Glutamatergic neuron (in vitro differentiated cells): ENCODE measurements at regions not wholly inside any gene's neighbourhood (a gene's known extent, or its start where the extent isn't known, plus 50 kb on each side); places are given as distances from the start of the nearest gene placed in this dataset.

Experiments used
- DNase-seq: peaks from one replicate; pipeline ENCODE4 v3.0.0; 2022
- H3K27ac Mint-ChIP-seq: one replicate; pipeline ENCODE4 v1.8.0; 2020; ENCODE audit warnings: mild to moderate bottlenecking, mixed read lengths, inconsistent platforms; ENCODE audit not compliant: unreplicated experiment
- H3K27me3 Mint-ChIP-seq: one replicate; pipeline ENCODE4 v1.8.0; 2020; ENCODE audit warnings: mild to moderate bottlenecking, moderate library complexity, mixed read lengths, inconsistent platforms; ENCODE audit not compliant: unreplicated experiment
- H3K36me3 Mint-ChIP-seq: one replicate; pipeline ENCODE4 v1.8.0; 2020; ENCODE audit warnings: mild to moderate bottlenecking, mixed read lengths, inconsistent platforms; ENCODE audit not compliant: unreplicated experiment
- H3K4me1 Mint-ChIP-seq: one replicate; pipeline ENCODE4 v1.8.0; 2020; ENCODE audit warnings: mild to moderate bottlenecking, low read depth, mixed read lengths, inconsistent platforms; ENCODE audit not compliant: unreplicated experiment
- H3K4me3 Mint-ChIP-seq: one replicate; pipeline ENCODE4 v1.8.0; 2020; ENCODE audit warnings: mild to moderate bottlenecking, mixed read lengths, inconsistent platforms; ENCODE audit not compliant: unreplicated experiment
- H3K9me3 Mint-ChIP-seq: one replicate; pipeline ENCODE4 v1.8.0; 2020; ENCODE audit warnings: mild to moderate bottlenecking, moderate library complexity, mixed read lengths, inconsistent platforms; ENCODE audit not compliant: unreplicated experiment
- CTCF ChIP-seq: fragments of 200-600 bp; sonication (generic); IDR thresholded peaks from one replicate; pipeline ENCODE4 v1.5.0; 2021; ENCODE audit not compliant: partially characterized antibody, unreplicated experiment

GRCh38 chr4:41880022-41880837 lies 55.0 kb upstream of the TMEM33 start:
- Mint-ChIP-seq H3K4me3 (peak overlapping the region; percentile 86), H3K36me3 (peaks cover 6% of the 10 kb centered on the region), H3K9me3 (peaks cover 24% of the 10 kb centered on the region), H3K27me3 (peaks cover 37% of the 10 kb centered on the region), H3K27ac (peak overlapping the region; percentile 89), H3K4me1 (peaks cover 37% of the 10 kb centered on the region)
- no peak for DNase-seq
- TF ChIP-seq CTCF, result no peak

- no peak for TF ChIP-seq CTCF
- H3K27me3 Mint-ChIP-seq, result peaks cover 37% of the 10 kb centered on the region
- H3K36me3 Mint-ChIP-seq, result peaks cover 8% of the 10 kb centered on the region
- H3K4me1 Mint-ChIP-seq, result peaks cover 36% of the 10 kb centered on the region
- H3K9me3 Mint-ChIP-seq, result peaks cover 25% of the 10 kb centered on the region
- peak overlapping the region; percentile 89 for H3K27ac Mint-ChIP-seq
- DNase-seq, result no peak
- H3K4me3 Mint-ChIP-seq, result peak overlapping the region; percentile 86
Measured at GRCh38 chr4:41879552-41879951, 55.7 kb upstream of the TMEM33 start.

GRCh38 chr4:41878991-41879491 lies 56.2 kb upstream of the TMEM33 start:
- peak overlapping the region; percentile 89 for H3K27ac Mint-ChIP-seq
- H3K9me3 Mint-ChIP-seq, result peaks cover 29% of the 10 kb centered on the region
- no peak for TF ChIP-seq CTCF
- peak; percentile 56 for DNase-seq
- peak overlapping the region; percentile 86 for H3K4me3 Mint-ChIP-seq
- H3K27me3 Mint-ChIP-seq, result peaks cover 40% of the 10 kb centered on the region
- peaks cover 40% of the 10 kb centered on the region for H3K4me1 Mint-ChIP-seq
- peaks cover 11% of the 10 kb centered on the region for H3K36me3 Mint-ChIP-seq

- Mint-ChIP-seq H3K4me3 (peak overlapping the region; percentile 86), H3K36me3 (peaks cover 11% of the 10 kb centered on the region), H3K9me3 (peaks cover 32% of the 10 kb centered on the region), H3K27me3 (peaks cover 44% of the 10 kb centered on the region), H3K4me1 (peaks cover 38% of the 10 kb centered on the region), H3K27ac (peak overlapping the region; percentile 84)
- no peak for TF ChIP-seq CTCF
- no peak for DNase-seq
Measured at GRCh38 chr4:41878170-41878969, 56.9 kb upstream of the TMEM33 start.
